ENCODE measurements at regions not wholly inside any gene's neighbourhood (a gene's known extent, or its start where the extent isn't known, plus 50 kb on each side); places are given as distances from the start of the nearest gene placed in this dataset.
"Not testable (repeated sequence)": the region's sequence is repeated elsewhere in the genome, so short reads cannot be mapped to it uniquely, and the experiment has no call there.

DNA sequence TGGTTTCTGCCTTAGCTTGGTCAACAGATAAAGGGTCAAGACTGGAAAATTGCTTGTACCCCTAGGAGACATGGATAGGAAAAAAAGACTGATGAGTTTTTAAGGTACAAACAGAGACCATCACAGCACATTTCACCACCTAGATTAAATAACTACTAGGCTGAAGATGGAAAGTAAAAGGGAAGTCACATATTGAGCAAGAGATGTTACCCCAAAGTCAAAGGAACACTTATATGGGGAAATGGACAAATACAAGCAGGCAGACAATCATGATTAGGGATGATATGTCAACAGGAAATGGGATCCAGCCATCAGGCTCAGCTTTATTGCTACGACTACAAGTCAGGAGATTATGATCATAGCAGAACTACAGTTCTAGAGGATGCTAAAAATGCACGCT lies 1643.1 kb upstream of the CELF4 start:
- DNase-seq, result no peak

- DNase-seq, result no peak
These were observed 1642.6 kb upstream of the CELF4 start for GRCh38 chr18:39208190-39208589.

DNA sequence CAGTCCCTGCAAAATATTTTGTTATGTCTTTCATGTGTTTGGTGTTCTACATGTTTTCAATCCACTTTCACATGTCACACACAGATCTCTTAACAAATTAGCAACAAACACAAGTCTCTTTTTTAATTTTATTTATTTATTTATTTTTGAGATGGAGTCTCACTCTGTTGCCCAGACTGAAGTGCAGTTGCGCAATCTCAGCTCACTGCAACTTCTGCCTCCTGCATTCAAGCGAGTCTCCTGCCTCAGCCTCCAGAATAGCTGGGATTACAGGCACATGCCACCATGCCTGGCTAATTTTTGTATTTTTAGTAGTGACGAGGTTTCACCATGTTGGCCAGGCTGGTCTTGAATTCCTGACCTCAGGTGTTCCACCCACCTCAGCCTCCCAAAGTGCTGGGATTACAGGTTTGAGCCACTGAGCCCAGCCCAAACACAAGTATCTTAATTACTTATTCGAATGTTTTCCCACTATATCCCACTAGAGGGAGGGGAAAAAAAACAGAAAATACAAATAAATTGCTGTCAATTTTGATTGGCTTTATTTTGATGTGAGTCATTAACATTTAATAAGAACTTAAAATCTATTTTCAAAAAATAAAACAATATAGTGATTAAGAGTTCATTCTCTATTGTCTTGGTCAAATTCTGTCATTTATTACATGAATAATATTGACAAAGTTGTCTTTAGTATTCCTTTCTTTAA lies 1641.0 kb upstream of the CELF4 start:
- DNase-seq, result not testable (repeated sequence)

DNA sequence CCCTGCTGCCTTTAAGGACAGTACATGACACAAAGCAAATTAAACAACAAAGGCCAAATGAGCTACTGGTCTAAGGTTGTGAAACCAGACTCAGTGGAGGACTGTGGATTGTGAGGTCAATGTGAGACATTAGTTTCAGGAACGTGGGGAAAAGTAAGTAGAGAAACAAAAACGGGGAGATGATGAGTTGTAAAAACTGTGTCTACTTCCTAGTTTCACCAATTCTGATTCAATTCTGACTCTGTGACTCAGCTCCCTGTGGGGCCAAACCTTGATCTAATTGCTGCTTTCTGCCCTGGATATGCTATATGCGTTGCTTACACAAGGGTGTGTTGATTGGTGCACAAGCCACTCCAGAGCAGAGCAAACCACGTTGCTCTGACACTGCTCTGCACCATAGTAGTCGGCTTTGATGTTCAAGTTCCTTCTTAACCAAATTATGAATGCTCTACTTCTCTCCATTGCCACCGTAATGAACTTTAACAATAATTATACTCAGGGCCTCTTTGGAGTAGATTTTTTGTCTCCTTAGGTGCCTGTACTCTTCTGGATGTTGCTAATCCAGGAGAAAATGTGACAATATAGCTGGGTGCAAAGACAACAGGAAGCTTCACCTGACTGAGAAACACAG lies 1640.1 kb upstream of the CELF4 start:
- DNase-seq, result no peak

DNA sequence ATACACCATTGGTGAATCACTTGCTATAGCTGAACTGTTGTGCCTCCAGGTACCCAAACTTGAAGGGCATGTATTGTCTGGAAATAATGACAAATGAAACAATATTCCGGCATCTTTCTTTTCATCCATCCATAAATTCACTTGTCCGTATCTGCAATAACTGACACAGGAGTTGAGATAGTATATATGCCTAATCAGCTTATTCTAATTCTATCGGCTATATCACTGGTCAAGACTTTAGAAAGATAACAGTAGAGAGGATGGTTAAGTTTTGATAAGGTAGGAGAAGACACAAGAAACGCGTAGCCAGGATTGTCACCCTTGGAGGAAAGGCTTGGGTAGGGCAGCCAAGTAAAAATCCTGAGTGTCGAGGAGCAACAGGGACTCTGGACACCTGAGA lies 1634.6 kb upstream of the CELF4 start:
- DNase-seq, result no peak

GRCh38 chr18:39199231-39199855 lies 1633.7 kb upstream of the CELF4 start:
- no peak for DNase-seq

DNA sequence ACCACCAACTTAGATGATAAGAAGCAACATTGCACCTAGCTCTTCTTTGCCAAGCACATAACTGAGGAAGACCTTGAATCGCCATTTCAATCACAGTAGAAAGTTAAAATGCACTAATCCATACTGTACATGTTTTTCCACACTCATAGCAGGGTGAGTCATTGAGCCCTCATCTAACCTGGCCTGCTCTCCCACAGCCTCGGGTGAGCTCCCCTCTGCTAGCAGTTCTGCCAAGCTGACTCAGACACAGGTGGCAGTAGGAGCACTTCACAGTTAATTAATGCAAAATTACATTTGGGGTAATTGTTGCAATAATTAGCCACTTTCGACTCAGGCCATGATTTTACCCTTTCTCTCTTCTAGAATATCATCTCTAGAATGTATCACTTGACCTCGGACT lies 1632.8 kb upstream of the CELF4 start:
- no peak for DNase-seq

DNA sequence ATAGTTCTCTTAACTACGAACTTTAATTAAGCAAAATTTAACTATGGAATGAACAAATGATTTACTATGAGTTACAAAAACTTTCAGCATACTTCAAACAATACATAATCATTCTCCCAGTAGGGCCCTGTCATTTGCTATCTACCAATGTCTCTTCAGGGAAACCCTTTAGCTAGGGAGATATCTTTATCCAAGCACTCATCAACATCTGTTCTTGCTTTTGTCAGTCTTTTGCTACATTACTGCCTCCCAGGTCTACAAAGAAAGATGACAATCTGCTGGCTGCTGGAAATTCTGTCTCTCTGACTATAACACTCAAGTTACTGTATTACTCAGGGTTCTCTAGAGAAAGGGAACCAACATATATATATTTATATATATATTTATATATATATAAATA lies 1626.3 kb upstream of the CELF4 start:
- no peak for DNase-seq

- DNase-seq, result no peak
These were observed 1625.5 kb upstream of the CELF4 start for GRCh38 chr18:39191058-39191457.

DNA sequence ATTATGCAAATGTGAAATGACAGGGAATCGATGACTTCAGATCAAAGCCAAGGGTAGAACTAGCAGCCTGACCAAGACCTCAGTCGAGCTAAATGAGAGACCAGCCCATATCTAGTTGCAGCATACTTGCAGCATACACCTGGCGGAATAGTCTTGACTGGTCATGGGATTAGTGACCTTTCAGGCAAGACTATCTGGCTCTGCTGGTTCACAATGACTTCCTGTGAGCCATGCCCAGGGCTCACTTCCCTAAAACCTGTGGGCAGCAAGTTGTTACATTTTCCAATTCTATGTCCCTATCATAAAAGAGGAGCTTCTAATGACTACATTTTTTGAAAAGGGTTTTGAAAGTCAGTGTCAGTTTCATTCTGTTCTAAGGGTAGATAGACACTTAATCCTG lies 1624.9 kb upstream of the CELF4 start:
- DNase-seq, result no peak

DNA sequence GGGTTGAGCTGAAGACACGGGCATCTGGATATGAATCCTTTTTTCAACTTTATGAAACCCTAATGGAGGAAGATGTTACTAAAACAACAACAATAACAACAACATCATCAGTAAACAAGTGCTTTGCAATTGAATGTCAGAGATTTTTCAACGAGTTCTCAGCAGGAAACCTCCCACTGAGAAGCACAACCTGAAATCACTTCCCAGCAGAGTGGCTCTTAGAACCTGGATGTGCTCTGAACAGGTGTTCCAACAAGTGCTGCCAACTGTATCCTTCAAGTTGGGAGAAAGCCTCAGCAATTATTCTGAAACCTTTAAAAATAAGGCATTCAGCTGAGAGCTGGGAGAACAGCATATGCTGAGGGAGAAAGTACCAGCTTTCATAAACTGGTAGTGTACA lies 1622.7 kb upstream of the CELF4 start:
- DNase-seq, result no peak

DNA sequence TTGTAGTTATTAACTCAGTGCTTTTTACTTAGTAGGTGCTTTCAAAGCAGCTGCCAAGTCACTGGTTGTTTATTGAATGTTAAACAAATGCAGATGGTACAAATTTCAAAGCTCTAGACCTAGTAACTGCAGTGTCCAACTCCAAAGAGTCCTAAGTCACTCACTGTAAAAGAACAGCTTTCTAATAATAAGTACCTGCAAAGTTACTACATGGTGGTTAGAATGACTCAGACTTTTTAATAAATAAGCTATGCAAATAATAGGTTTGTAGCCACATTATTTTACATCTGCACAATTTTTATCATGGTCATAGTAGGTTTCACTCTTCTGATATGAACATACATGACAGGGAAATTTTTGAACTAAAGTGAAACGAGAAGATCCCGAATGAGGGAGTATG lies 1620.4 kb upstream of the CELF4 start:
- DNase-seq, result no peak

DNA sequence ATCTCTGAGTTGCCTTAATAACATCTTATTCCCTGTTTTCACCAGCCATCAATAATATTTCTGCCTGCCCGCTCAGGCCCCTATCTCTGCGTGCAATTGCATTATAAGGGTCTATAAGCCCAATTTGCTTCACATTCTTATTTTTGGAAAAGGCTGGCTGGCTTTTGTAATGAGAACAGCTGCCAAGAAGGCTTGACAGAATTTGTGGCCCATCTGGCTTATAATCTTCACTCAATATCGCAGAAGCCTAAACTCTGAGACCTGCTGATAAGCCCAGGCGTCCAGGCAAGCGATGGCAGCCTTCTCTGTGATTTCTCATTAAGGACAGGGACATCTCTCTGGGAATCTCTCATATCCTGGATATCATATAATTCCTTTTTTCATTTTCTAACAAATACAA lies 1618.6 kb upstream of the CELF4 start:
- DNase-seq, result no peak

GRCh38 chr18:39178166-39178565 lies 1612.6 kb upstream of the CELF4 start:
- no peak for DNase-seq

DNA sequence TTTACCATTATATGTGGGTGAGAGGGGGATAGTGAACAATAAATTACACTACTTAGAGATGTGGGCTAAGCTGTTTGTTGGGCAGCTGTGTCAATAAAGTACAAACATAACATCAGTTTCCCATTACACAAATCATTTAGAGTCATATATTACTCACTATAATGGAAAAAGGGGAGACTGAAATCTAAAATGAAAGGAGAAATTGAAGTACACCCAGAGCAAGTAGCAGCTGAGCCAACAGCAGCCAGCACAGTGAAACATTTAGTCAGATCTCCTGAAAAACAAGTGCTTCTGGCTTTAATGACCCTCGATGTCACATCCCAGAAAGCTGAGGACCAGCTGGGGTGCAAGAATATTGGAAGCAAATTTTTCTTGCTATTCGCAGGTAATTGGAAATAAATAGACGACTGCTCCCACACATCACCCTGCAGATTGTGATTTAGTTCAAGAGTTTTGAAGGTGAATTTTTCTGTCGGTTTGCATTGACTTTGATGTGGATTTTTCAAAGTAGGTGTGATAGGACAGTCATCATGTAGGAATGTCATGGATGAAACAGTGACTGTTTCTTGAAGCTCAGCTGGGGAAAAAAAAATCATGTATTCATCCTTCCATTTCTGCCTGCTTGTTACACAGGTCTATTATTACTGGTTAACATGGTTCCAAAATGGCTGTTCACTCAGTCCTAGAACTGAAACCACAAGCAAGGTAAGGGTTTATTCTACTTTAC lies 1607.3 kb upstream of the CELF4 start:
- DNase-seq, result no peak

GRCh38 chr18:39168723-39169122 lies 1603.1 kb upstream of the CELF4 start:
- DNase-seq, result no peak

DNA sequence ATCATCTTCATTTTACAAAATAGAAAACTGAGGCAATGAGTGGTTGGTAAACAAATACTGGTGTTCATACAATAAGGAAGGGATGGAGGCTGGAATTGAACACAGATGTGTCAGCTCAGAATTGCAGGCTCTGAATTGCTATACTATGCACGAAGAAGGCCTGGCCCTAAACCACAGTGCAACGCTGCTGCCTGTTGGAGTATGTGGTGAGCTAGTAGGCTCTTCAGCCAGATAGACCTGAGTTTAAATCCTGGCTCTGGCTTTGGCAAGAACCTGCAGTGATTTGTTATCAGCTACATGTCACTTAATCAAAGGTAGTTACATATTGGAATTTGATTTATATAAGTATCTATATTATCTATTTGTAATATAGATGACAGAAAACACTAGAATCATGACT lies 1602.4 kb upstream of the CELF4 start:
- DNase-seq, result no peak

- DNase-seq, result no peak
These were observed 1601.2 kb upstream of the CELF4 start for GRCh38 chr18:39166776-39167175.

DNA sequence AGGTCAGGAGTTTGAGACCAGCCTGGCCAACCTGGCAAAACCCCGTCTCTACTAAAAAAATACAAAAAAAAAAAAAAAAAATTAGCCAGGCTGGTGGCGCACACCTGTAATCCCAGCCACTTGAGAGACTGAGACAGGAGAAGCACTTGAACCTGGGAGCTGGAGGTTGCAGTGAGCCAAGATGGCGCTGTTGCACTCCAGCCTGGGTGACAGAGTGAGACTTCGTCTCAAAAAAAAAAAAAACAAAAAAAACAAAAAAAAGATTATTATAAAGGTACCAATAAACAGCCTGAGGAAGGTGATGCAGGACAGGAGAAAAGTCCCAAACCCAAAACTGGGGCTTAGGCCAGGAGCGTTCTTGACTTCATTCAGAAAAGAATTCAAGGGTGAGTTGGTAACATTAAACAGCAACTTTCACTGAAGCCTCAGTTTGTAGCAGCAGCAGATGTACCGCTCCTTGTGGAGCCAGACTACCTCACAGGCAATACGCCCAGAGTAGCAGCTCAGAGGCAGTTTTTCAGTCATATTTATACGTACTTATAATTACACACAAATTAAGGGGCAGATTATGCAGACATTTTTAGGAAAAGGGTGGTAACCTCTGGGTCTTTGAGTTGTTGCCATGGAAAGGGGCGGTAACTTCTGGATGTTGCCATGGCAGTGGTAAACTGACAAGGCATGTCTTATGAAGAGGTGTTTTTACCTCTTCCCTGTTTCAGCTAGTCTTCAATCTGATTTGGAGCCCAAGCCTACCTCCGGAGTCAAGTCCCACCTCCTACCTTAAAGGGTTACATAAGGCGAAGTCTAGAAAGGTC lies 1596.6 kb upstream of the CELF4 start:
- no peak for DNase-seq

- DNase-seq, result no peak
These were observed 1583.7 kb upstream of the CELF4 start for GRCh38 chr18:39149211-39149806.

DNA sequence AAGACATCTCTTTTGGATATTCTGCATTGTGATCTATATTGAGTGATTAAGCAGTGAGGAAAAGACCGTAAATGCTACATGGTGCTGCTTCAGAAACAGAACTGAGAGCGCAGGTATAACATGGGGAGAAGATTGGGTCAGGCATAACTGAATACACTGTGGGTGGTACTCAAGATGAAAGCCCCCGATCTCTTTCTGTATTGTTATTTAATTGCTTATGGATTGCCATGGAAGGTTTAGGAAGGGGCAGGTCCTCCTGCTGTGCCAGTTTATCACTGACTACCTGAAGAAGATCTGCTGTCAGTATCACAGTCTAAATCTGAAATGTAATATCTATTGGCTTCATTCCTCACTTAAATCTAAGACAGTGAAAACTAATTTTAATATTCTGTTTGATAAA lies 1568.7 kb upstream of the CELF4 start:
- DNase-seq, result no peak

- DNase-seq, result not testable (repeated sequence)
These were observed 1561.9 kb upstream of the CELF4 start for GRCh38 chr18:39127538-39127937.

Measured in central memory CD4-positive, alpha-beta T cell (primary cell).